ENCODE measurements at regions not wholly inside any gene's neighbourhood (a gene's known extent, or its start where the extent isn't known, plus 50 kb on each side); places are given as distances from the start of the nearest gene placed in this dataset.

DNA sequence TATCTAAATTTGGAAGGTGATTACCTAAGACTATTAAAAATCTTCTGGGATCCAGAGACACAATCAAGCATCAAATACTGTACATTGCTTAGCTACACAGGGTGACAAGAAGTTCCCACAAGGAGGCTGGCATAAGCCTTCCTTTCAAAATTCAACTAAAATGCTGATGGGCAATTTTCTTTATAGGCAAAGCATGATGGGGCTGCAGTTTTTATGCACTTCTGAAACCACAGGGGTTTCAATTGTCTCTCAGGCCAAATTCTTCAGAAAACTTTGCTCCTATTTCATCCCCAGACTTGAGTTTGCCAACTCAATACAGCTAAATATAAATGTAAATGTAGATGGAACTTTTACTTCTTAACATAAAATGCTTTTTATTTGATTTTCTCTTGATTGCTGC is 241.6 kb downstream of the ZPLD1 start:
- H3K27ac ChIP-seq = no peak overlapping the region
- no peak for TF ChIP-seq CTCF (IDR thresholded peaks at IDR 0.05)
- no peak for TF ChIP-seq ZFX (IDR thresholded peaks at IDR 0.05; ENCODE audit: borderline replicate concordance)

DNA sequence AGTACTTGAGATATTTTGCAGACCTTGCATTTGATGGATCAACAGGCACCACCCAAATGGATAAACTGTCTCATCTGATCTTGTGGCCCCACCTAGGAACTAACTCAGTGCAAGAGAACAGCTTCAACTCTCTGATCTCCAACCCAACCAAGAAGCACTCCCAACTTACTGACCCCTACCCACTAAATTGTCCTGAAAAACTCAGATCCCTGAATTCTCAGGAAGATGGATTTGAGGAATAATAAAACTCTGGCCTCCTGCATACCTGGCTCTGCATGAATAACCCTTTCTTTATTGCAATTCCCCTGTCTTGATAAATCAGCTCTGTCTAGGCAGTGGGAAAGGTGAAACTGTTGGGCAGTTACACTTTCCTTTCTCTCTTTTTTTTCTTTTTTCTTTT is 247.9 kb downstream of the ZPLD1 start:
- H3K27ac ChIP-seq = no peak overlapping the region
- TF ChIP-seq ZFX (IDR thresholded peaks at IDR 0.05; ENCODE audit: borderline replicate concordance) = no peak
- no peak for TF ChIP-seq CTCF (IDR thresholded peaks at IDR 0.05)

GRCh38 chr3:102686792-102687191 is 252.0 kb downstream of the ZPLD1 start:
- TF ChIP-seq CTCF (IDR thresholded peaks at IDR 0.05) (no peak), ZFX (IDR thresholded peaks at IDR 0.05; ENCODE audit: borderline replicate concordance) (no peak)
- no peak overlapping the region for H3K27ac ChIP-seq

DNA sequence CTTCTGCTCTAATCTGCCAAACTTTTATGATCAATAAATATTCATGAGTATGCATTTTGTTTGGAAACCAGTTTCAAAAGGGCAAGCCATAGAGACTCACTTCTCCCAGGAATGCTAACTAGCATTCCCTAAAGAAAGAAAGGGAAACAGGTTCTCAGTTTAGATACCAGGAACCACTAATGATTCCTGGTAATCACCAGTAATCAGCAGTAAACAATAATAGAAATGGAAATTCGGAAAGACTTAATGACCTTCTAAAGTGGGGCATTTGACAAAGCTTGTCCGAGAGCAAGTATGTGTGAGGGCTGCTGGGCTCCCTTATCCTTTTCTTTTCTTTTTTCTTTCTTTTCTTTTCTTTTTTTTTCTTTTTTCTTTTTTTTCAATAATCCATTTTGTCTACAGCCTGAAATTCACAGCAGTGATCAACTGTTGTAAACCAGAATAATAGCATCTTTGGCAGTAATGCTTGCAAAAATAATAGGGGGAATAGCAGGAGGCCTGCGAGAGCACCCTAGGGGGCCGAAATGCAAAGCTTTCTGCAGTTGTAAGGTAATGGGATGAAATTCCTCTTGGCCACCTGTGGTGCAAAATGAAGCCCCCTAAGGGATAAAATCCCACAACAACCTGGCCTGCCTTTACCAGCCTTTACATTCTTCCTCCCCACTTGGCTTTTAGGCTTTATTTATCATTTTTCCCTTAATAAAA is 253.2 kb downstream of the ZPLD1 start:
- TF ChIP-seq CTCF (IDR thresholded peaks at IDR 0.05) (no peak), ZFX (IDR thresholded peaks at IDR 0.05; ENCODE audit: borderline replicate concordance) (no peak)
- no peak overlapping the region for H3K27ac ChIP-seq

- no peak overlapping the region for H3K27ac ChIP-seq
- TF ChIP-seq CTCF (IDR thresholded peaks at IDR 0.05) = no peak
- TF ChIP-seq ZFX (IDR thresholded peaks at IDR 0.05; ENCODE audit: borderline replicate concordance) = no peak
These were observed 253.7 kb downstream of the ZPLD1 start for GRCh38 chr3:102688556-102688930.

DNA sequence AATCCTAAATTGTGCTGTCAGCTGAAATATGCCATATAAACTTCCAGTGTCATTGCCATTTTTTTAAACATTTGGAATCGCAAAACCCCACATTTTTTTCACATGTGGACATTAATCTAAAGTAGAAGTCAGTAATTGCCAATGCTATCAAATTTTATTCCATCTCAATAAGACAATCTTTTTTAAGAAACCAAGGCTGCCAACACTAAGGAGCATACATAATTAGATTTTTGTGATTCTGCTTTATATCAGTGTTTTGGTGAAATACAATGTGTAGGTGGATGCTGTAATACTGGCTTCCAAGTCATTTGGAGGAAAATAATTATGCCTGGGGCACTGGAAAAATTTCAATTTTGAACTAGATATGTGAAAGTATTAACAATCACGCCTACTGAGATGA is 256.7 kb downstream of the ZPLD1 start:
- TF ChIP-seq CTCF (IDR thresholded peaks at IDR 0.05) = no peak
- no peak for TF ChIP-seq ZFX (IDR thresholded peaks at IDR 0.05; ENCODE audit: borderline replicate concordance)
- no peak overlapping the region for H3K27ac ChIP-seq

DNA sequence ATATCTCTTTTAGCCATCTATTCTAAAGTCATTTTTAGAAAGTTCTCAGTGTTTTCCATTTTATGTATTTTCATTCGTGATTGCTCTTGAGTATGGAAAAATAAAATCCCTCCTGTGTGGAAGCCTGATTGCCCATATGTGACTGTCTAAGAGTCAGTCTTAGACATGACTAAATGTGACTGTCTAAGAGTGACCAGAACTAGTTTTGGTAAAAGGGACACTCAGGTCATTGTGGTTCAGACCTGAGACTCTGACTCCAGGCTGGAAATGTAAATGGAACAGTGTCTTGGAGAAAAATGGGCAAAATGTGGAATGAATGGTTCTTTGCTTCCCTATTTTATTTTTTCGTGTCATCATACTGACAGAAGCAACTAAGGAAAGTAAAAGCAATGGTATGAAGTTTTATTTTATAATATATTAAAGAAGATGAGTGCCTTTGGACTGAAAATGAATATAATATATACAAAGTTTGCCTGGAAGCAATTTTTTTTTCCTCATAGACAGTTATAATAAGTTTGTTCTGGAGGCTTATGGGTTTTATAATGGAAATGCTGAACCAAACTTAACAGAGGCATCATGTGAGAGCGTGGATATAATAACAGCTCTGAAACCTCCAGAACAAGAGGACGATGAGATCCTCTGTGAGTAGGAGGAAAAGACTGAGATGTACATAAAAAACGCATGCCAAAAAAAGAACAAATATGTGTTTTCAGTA is 264.4 kb downstream of the ZPLD1 start:
- no peak for TF ChIP-seq CTCF (IDR thresholded peaks at IDR 0.05)
- TF ChIP-seq ZFX (IDR thresholded peaks at IDR 0.05; ENCODE audit: borderline replicate concordance) = no peak
- H3K27ac ChIP-seq = no peak overlapping the region

Data from 22Rv1 (cell line).